ENCODE measurements at regions not wholly inside any gene's neighbourhood (a gene's known extent, or its start where the extent isn't known, plus 50 kb on each side); places are given as distances from the start of the nearest gene placed in this dataset.

DNA sequence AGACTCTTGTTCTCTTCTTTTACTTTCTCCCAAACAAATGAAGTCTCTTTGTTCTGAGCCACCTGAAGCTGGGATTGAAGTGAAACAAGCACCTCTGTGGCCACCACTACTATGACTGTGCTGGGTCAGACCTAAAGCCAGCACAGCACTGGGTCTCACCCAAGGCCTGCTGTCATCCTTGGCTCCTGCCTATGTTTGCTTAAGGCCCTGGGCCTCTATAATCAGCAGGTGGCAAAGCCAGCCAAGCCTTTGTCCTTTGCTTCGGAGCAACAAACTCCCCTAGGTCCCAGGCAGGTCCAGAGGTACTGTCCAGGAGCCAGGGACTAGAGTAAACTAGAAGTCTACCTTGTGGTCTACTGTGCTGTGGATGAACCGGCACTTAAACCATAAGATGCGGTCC is 220.6 kb upstream of the ARSJ start:
- H3K4me1 ChIP-seq (ENCODE audit: control insufficient read depth in 5 of 5, insufficient read depth in 5 of 5, low read length in 5 of 5), result no peaks in the 10 kb centered on the region
- no peaks in the 10 kb centered on the region for H3K36me3 ChIP-seq (ENCODE audit: control insufficient read depth in 4 of 4, insufficient read depth in 4 of 4, low read length in 4 of 4)
- DNase-seq, result no peak
- no peak for TF ChIP-seq CTCF (IDR thresholded peaks at IDR 0.05; ENCODE audit: control extremely low read depth, extremely low read depth)
- ATAC-seq (ENCODE audit: insufficient read depth, low FRiP score), result no peak
- no peaks in the 10 kb centered on the region for H3K27me3 ChIP-seq (ENCODE audit: control insufficient read depth in 3 of 3, insufficient read depth in 3 of 3, low read length in 2 of 3)
- no peak overlapping the region for H3K27ac ChIP-seq (ENCODE audit: low read depth in 1 of 2, low read length in 1 of 2)
- no peaks in the 10 kb centered on the region for H3K9me3 ChIP-seq (ENCODE audit: control insufficient read depth in 4 of 4, insufficient read depth in 3 of 4, low read length in 3 of 4)
- no peak overlapping the region for H3K9ac ChIP-seq (ENCODE audit: insufficient read depth in 1 of 2, low read length in 2 of 2)
- WGBS, 2 donors, result 93 to 94% methylated on average over 3 of the region's 3 CpGs
- no peak overlapping the region for H3K4me3 ChIP-seq

DNA sequence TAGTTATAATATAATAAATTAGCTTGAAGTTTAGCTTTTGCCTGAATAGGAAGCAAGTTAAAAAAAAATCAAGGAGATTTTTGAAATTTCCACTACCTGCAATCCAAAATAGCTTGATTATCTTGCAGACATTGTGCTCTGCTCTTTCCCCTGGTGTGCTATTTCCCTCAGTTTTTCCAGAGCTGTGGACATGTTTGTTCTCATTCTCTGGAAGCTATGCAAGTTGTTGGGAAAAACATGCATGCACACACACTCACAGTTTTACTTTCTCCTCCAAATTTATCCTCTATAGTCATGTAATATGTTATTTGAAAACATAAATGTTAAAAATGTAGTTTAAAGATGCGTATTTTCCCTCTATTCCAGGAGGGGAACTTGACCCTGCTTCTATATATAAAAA is 225.8 kb upstream of the ARSJ start:
- Histone ChIP-seq H3K27me3 (ENCODE audit: control insufficient read depth in 3 of 3, insufficient read depth in 3 of 3, low read length in 2 of 3) (no peaks in the 10 kb centered on the region), H3K9ac (ENCODE audit: insufficient read depth in 1 of 2, low read length in 2 of 2) (no peak overlapping the region), H3K27ac (ENCODE audit: low read depth in 1 of 2, low read length in 1 of 2) (no peak overlapping the region), H3K4me1 (ENCODE audit: control insufficient read depth in 5 of 5, insufficient read depth in 5 of 5, low read length in 5 of 5) (peaks cover 0 to 7% (median 2%) of the 10 kb centered on the region in 5 donors), H3K9me3 (ENCODE audit: control insufficient read depth in 4 of 4, insufficient read depth in 3 of 4, low read length in 3 of 4) (no peaks in the 10 kb centered on the region), H3K36me3 (ENCODE audit: control insufficient read depth in 4 of 4, insufficient read depth in 4 of 4, low read length in 4 of 4) (no peaks in the 10 kb centered on the region), H3K4me3 (no peak overlapping the region)
- ATAC-seq (ENCODE audit: insufficient read depth, low FRiP score), result no peak
- DNase-seq, result no peak
- WGBS, 2 donors, result 93 to 97% methylated on average over 1 of the region's 1 CpG
- TF ChIP-seq CTCF (IDR thresholded peaks at IDR 0.05; ENCODE audit: control extremely low read depth, extremely low read depth), result no peak

GRCh38 chr4:114208574-114209151 is 229.2 kb upstream of the ARSJ start:
- WGBS, 2 donors, result 41 to 58% methylated on average over 3 of the region's 3 CpGs
- H3K27me3 ChIP-seq (ENCODE audit: control insufficient read depth in 3 of 3, insufficient read depth in 3 of 3, low read length in 2 of 3), result no peaks in the 10 kb centered on the region
- no peak overlapping the region for H3K4me3 ChIP-seq
- no peak for TF ChIP-seq CTCF (IDR thresholded peaks at IDR 0.05; ENCODE audit: control extremely low read depth, extremely low read depth)
- DNase-seq (peak in 2 of 3 donors; percentile 42 to 50), ATAC-seq (ENCODE audit: insufficient read depth, low FRiP score) (no peak)
- H3K27ac ChIP-seq (ENCODE audit: low read depth in 1 of 2, low read length in 1 of 2), result no peak overlapping the region
- H3K9ac ChIP-seq (ENCODE audit: insufficient read depth in 1 of 2, low read length in 2 of 2), result no peak overlapping the region
- H3K36me3 ChIP-seq (ENCODE audit: control insufficient read depth in 4 of 4, insufficient read depth in 4 of 4, low read length in 4 of 4), result no peaks in the 10 kb centered on the region
- no peaks in the 10 kb centered on the region for H3K9me3 ChIP-seq (ENCODE audit: control insufficient read depth in 4 of 4, insufficient read depth in 3 of 4, low read length in 3 of 4)
- H3K4me1 ChIP-seq (ENCODE audit: control insufficient read depth in 5 of 5, insufficient read depth in 5 of 5, low read length in 5 of 5), result peaks cover 0 to 7% (median 2%) of the 10 kb centered on the region in 5 donors

DNA sequence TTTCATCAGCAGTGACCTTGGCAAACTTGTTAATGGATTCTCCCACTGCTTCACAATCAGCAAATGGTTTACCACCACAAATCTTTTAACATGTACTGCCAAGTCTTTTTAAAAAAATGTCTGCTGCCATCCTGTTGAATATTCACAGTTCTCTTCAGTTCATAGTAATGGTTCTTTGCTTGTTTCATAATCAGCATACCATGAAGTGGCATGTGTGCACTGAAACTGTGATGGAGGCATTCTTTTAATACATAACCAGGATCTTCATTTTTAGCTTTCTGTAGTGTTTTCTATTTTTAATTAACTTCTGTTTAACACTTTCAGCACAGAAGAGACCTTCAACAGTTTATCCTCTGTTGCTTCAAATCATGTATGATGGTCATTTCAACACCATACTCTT is 230.1 kb upstream of the ARSJ start:
- Histone ChIP-seq H3K27me3 (ENCODE audit: control insufficient read depth in 3 of 3, insufficient read depth in 3 of 3, low read length in 2 of 3) (no peaks in the 10 kb centered on the region), H3K4me3 (no peak overlapping the region), H3K4me1 (ENCODE audit: control insufficient read depth in 5 of 5, insufficient read depth in 5 of 5, low read length in 5 of 5) (peaks cover 0 to 7% (median 2%) of the 10 kb centered on the region in 5 donors), H3K27ac (ENCODE audit: low read depth in 1 of 2, low read length in 1 of 2) (no peak overlapping the region), H3K9me3 (ENCODE audit: control insufficient read depth in 4 of 4, insufficient read depth in 3 of 4, low read length in 3 of 4) (no peaks in the 10 kb centered on the region), H3K9ac (ENCODE audit: insufficient read depth in 1 of 2, low read length in 2 of 2) (no peak overlapping the region), H3K36me3 (ENCODE audit: control insufficient read depth in 4 of 4, insufficient read depth in 4 of 4, low read length in 4 of 4) (no peaks in the 10 kb centered on the region)
- ATAC-seq (ENCODE audit: insufficient read depth, low FRiP score) (no peak), DNase-seq (no peak)
- TF ChIP-seq CTCF (IDR thresholded peaks at IDR 0.05; ENCODE audit: control extremely low read depth, extremely low read depth), result no peak

Data from lung (tissue), 11 donors.